RPMI7951 (cell line): ENCODE measurements at regions not wholly inside any gene's neighbourhood (a gene's known extent, or its start where the extent isn't known, plus 50 kb on each side); places are given as distances from the start of the nearest gene placed in this dataset.

ENCODE experiments used
- DNase-seq: peaks from one replicate; pipeline ENCODE4 v3.0.0-alpha.2; 2012; ENCODE audit warnings: low read depth

- DNase-seq, result peak; percentile 46
Measured at GRCh38 chr5:136811086-136811485, 445.7 kb upstream of the TRPC7 start.

- peak; percentile 87 for DNase-seq
Measured at GRCh38 chr5:136810261-136810801, 445.0 kb upstream of the TRPC7 start.

- peak; percentile 26 for DNase-seq
Measured at GRCh38 chr5:136809382-136809781, 444.0 kb upstream of the TRPC7 start.

GRCh38 chr5:136808756-136809155, 443.4 kb upstream of the TRPC7 start:
- DNase-seq, result peak; percentile 23

- no peak for DNase-seq
Measured at GRCh38 chr5:136805466-136805865, 440.1 kb upstream of the TRPC7 start.

GRCh38 chr5:136802383-136802782, 437.0 kb upstream of the TRPC7 start:
- DNase-seq, result peak; percentile 38

GRCh38 chr5:136799806-136800372, 434.5 kb upstream of the TRPC7 start:
- DNase-seq, result no peak

GRCh38 chr5:136793300-136793699, 428.0 kb upstream of the TRPC7 start:
- no peak for DNase-seq

GRCh38 chr5:136781464-136781863, 416.1 kb upstream of the TRPC7 start:
- peak; percentile 61 for DNase-seq

GRCh38 chr5:136780518-136780917, 415.2 kb upstream of the TRPC7 start:
- no peak for DNase-seq

GRCh38 chr5:136776022-136776927, 410.9 kb upstream of the TRPC7 start:
- DNase-seq, result no peak

GRCh38 chr5:136772491-136772890, 407.1 kb upstream of the TRPC7 start:
- no peak for DNase-seq

GRCh38 chr5:136769900-136770684, 404.7 kb upstream of the TRPC7 start:
- DNase-seq, result peak; percentile 50

- no peak for DNase-seq
Measured at GRCh38 chr5:136769093-136769492, 403.7 kb upstream of the TRPC7 start.

- no peak for DNase-seq
Measured at GRCh38 chr5:136768457-136768856, 403.1 kb upstream of the TRPC7 start.

- DNase-seq, result peak; percentile 78
Measured at GRCh38 chr5:136766456-136766855, 401.1 kb upstream of the TRPC7 start.

- no peak for DNase-seq
Measured at GRCh38 chr5:136764601-136765000, 399.3 kb upstream of the TRPC7 start.

- DNase-seq, result no peak
Measured at GRCh38 chr5:136763548-136763947, 398.2 kb upstream of the TRPC7 start.

- no peak for DNase-seq
Measured at GRCh38 chr5:136754216-136754615, 388.9 kb upstream of the TRPC7 start.

GRCh38 chr5:136750224-136750862, 385.0 kb upstream of the TRPC7 start:
- no peak for DNase-seq

GRCh38 chr5:136749016-136749415, 383.7 kb upstream of the TRPC7 start:
- DNase-seq, result no peak

GRCh38 chr5:136743052-136743451, 377.7 kb upstream of the TRPC7 start:
- no peak for DNase-seq
